ENCODE measurements at regions not wholly inside any gene's neighbourhood (a gene's known extent, or its start where the extent isn't known, plus 50 kb on each side); places are given as distances from the start of the nearest gene placed in this dataset.

DNA sequence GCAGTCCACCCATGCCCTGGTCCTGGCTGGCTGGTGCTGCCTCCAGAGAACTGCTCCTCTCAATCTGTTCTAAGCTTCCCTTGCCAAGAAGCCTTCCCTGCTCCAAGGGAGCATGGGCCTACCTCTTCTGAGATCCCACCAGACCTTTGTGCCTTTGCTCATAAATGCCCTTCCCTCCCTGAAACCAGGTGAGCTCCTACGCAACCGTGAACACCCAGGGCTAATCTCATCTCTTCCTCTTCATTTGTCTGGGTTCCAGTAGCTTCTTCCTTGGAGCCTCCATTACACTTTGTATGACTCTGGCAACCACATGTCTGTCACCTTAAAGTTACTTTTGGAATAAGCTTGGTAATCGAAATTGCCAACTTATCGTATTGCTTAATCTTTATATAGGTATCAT, 270.6 kb downstream of the PBX3 start:
- no peak for DNase-seq (ENCODE audit: low read depth)

GRCh38 chr9:126020836-126021235, 273.7 kb downstream of the PBX3 start:
- no peak for DNase-seq (ENCODE audit: low read depth)

DNA sequence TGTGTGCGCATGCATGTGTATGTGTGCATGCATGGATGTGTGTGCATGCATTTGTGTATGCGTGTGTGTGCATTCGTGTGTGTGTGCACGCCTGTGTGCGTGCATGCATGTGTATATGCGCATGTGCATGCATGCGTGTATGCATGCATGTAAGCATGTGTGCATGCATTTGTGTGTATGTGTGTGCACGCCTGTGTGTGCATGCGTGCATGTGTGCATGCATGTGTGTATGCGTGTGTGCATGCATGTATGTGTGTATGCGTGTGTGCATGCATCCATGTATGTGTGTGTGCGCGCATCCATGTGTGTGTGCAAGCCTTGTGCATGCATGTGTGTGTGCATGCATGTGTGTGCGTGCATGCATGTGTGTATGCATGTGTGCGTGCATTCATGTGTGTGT, 276.8 kb downstream of the PBX3 start:
- no peak for DNase-seq (ENCODE audit: low read depth)

GRCh38 chr9:126024581-126025230, 277.5 kb downstream of the PBX3 start:
- no peak for DNase-seq (ENCODE audit: low read depth)

DNA sequence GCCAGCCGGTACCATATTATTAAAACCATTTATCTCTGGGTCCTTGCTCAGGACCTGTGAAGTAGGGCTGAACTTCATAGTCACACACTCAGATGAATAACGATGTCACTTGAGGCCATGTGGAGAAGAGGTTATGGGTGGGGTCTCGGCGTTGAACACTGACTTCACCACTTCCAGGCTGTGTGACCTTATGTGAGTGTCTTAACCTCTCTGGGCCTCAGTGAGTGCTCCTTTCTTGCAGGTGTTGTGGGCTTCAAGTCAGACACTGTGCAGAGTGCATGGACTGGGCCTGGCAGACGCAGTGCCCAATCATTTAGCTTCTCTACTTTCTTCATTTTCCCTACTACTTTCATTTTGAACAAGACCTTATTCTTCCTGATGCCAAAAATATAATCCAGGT, 278.8 kb downstream of the PBX3 start:
- DNase-seq (ENCODE audit: low read depth): no peak

DNA sequence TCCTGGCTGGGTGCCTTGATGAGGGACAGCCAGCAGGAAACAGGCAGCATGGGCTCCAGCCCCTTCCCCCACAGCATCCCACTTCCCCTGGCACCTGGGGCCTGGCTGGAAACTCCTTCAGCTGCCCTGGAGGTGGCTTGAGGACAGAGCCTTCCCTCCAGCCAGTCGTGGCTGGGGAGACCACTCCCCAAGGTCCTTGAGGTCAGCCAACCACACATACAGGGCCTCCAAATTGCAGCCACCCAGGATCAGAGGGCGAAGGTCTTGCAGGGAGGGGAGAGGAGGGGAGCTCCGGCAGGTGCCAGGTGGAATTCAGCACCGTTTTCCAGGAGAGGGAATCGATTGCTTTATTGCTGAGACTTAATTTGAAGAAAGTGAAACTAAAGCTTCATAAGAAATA, 280.4 kb downstream of the PBX3 start:
- DNase-seq (ENCODE audit: low read depth): no peak

DNA sequence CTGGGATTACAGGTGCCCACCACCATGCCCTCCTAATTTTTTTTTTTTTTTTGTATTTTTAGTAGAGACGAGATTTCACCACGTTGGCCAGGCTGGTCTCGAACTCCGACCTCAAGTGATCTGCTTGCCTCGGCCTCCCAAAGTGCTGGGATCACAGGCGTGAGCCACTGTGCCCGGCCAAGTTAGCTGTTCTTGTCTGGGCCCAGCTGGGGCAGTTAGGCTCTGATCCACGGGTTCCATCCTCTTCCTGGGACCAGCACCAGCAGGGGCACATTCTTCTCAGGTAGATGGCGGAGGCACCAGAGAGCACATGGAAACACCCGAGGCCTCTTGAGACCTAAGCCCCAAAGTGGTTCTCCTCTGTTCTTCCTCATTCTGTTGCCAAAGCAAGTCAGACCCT, 281.6 kb downstream of the PBX3 start:
- no peak for DNase-seq (ENCODE audit: low read depth)

DNA sequence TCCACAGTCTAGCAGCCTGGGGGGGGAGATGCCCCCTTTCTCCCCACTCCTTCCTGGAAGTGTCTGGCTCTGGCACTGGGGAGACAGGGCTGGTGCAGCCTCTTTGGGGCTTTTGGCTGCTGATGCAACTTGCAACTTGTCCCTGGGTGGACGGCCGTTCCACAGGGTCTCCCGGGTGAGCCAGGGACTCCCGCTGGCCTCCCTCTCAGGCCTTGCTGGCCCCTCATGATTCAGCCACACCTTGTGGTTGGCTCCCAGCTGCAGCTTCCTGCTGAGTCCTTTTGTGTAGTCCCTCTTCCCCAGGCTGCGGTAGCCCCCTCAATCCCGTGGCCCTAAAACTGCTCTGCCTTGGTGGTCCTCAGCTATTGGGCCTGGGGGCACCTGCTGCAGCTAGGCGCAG, 283.5 kb downstream of the PBX3 start:
- no peak for DNase-seq (ENCODE audit: low read depth)

DNA sequence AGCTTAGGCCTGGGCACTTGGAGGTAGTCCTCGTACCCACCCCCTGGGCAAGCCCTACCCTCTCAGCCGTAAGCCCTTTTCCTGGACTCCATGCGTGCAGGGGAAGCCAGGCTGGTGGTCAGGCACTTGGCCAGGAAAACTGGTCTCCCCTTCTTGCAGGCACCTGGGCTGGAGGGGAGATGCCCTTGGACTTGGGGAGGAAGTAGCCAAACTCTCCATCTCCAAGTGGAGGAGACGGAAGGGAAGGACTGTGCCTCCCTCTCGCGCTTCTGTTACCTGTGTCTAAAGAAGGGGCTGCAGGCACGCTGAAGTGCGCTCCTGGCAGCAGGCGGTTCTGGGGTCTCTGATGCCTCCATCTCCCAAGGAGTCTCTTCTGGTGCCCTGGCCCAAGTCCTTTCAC, 283.9 kb downstream of the PBX3 start:
- no peak for DNase-seq (ENCODE audit: low read depth)

GRCh38 chr9:126032135-126032534, 285.0 kb downstream of the PBX3 start:
- no peak for DNase-seq (ENCODE audit: low read depth)

- no peak for DNase-seq (ENCODE audit: low read depth)
Measured at GRCh38 chr9:126033318-126033717, 286.1 kb downstream of the PBX3 start.

- DNase-seq (ENCODE audit: low read depth): no peak
Measured at GRCh38 chr9:126033956-126034355, 286.8 kb downstream of the PBX3 start.

GRCh38 chr9:126036881-126037291, 289.7 kb downstream of the PBX3 start:
- no peak for DNase-seq (ENCODE audit: low read depth)

DNA sequence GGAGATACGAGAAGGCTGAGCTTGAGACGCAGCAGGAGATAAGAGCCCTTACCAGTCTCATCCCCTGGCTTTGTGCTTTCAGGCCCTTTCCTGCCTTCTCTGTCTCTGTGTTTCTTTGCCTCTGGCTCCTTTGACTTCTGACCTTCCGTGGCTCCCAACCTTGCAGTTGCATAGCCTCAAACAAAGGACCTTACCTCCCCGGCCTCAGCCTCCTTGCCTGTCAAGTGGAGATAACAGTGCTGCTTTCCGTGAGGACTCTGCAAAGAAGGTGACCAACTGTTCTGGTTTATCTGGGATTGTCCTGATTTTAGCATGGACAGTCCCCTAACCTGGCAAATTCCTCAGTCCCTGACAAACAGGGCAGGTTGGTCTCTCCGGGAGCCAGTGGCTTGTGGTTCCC, 287.8 kb upstream of the MVB12B start:
- DNase-seq (ENCODE audit: low read depth): no peak

DNA sequence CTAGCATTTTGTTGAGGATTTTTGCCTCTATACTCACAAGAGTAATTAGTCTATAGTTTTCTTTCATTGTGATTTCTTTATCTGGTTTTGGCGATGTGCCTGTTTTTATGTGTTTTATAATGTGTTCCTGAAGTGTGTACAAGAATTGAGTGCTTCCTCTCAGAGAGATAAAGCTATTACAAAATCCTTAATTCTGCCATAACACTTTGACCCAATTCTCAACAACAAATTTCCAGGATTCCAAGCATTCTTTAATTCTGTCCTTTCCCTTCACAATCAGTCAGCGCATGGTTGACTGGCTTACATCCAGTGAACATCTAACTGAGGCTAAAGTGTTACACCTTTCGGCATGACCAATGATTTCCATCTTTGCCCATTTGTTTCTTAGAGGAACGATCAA, 282.9 kb upstream of the MVB12B start:
- DNase-seq (ENCODE audit: low read depth): no peak

DNA sequence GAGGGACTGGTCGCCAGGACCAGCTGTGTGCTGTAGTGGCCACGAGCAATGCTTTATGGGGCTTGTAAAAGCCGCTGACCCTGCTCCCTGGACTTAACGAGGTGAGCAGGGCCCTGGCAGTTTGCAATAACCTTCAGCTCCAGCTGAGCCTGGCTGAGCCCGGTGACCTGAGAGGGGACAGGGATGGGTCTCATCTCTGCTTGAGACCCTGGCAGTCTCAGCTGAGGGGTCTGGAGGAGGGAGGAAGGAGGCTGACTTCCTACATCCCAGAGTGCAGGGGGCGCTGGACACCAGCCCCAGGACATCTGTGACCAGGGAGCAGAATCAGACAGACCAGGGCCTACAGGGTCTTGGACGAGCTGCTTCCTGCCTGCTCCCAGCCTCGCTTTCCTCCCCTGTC, 277.5 kb upstream of the MVB12B start:
- DNase-seq (ENCODE audit: low read depth): no peak

GRCh38 chr9:126049896-126050604, 276.6 kb upstream of the MVB12B start:
- DNase-seq (ENCODE audit: low read depth): no peak

GRCh38 chr9:126050605-126050990, 276.0 kb upstream of the MVB12B start:
- DNase-seq (ENCODE audit: low read depth): no peak

GRCh38 chr9:126051446-126052130, 275.0 kb upstream of the MVB12B start:
- no peak for DNase-seq (ENCODE audit: low read depth)

DNA sequence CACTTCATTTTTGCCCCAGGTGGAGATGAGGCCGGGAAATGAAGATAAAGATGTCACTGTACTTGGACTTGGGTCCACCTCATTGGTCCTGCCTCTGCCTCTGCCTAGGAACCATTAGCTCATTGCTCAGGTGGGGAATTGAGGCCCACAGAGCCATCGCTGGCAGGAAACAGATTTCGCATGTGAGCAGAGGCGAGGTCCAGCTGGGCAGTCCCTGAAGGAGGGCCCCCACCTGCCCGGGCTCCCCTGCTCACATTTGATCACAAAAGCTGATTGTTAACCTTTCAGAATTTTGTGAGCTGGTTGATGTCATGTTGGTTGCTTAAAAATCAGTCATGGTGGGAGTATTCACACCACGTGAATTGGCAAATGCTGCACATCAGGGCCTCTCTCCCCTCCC, 273.8 kb upstream of the MVB12B start:
- no peak for DNase-seq (ENCODE audit: low read depth)

DNA sequence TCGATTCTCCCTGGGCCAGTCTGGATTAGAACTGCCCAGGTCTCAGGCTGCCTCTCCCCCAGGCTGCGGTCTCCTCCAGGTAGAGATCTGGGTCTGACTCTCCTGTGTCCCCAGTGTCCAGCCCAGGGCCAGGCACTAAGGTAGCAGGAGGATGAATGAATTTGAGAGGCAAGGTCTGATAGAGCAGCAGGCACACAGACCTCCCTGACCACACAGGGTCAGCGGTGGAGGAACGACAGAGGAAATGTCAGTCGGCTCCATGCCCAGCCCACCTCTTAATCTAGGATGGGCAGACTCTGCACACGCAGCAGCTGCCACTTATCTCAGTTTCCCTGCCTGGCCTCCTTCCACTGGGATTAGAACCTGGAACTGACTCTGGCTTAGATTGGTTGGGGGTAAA, 272.7 kb upstream of the MVB12B start:
- no peak for DNase-seq (ENCODE audit: low read depth)

DNA sequence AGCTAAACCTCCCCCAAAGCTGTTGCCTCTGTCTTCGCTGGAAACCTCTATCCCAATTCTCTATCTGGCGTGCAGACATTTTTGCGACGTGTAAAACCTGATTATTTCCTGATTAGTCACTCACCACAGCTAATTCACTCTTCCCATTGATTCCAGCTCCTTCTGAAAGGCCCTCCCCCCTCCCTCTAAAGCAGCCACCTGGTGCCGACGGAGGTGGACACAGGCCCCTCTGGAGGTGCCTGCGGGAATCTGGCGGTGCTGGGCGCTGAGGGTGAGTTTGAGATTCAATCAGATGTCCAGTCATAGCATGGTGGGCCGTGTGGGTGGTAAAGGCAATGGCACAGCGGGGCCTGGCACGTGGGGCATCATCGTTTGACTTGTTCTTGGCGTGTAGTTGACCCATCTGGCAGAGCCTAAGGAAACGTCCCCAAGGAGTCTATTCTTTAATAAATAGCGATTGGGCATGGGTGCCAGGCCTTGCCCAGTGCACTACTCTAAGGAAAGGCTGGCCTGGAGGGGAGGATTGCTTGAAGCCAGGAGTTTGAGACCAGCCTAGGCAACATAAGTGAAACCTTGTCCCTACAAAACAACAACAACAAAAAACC, 271.1 kb upstream of the MVB12B start:
- no peak for DNase-seq (ENCODE audit: low read depth)
